IMR-90 (cell line): ENCODE measurements at regions not wholly inside any gene's neighbourhood (a gene's known extent, or its start where the extent isn't known, plus 50 kb on each side); places are given as distances from the start of the nearest gene placed in this dataset.

Experiments used
- CTCF ChIP-seq: conservative IDR thresholded peaks from 2 replicates; pipeline ENCODE4 v1.5.1; 2012; ENCODE audit warnings: mild to moderate bottlenecking, low read depth, low read length, improper control_type of control experiment
- MAZ ChIP-seq: IDR thresholded peaks from 2 replicates; pipeline ENCODE4 v1.6.1; 2012; ENCODE audit warnings: low read depth, mild to moderate bottlenecking, low read length, improper control_type of control experiment, moderate library complexity, borderline replicate concordance
- POLR2A ChIP-seq: IDR thresholded peaks from 2 replicates; pipeline ENCODE4 v1.6.1; 2012; ENCODE audit warnings: mild to moderate bottlenecking, low read depth, low read length
- RAD21 ChIP-seq: IDR thresholded peaks from 2 replicates; pipeline ENCODE4 v1.6.1; 2012; ENCODE audit warnings: low read length, improper control_type of control experiment
- RCOR1 ChIP-seq: IDR thresholded peaks from 2 replicates; pipeline ENCODE4 v1.6.1; 2012; ENCODE audit warnings: mild to moderate bottlenecking, low read length, improper control_type of control experiment; ENCODE audit not compliant: insufficient replicate concordance
- RFX5 ChIP-seq: IDR thresholded peaks from 2 replicates; pipeline ENCODE4 v1.8.0; 2012; ENCODE audit warnings: low read depth, mild to moderate bottlenecking, low read length, moderate library complexity

- TF ChIP-seq CTCF (no peak), RCOR1 (no peak), RFX5 (no peak), POLR2A (no peak), RAD21 (no peak), MAZ (no peak)
Measured at GRCh38 chr13:111456452-111457230, 136.2 kb downstream of the TEX29 start.
